H1 (cell line): ENCODE measurements at regions not wholly inside any gene's neighbourhood (a gene's known extent, or its start where the extent isn't known, plus 50 kb on each side); places are given as distances from the start of the nearest gene placed in this dataset.

ENCODE experiments used
- CTCF ChIA-PET: fragments of 300-600 bp; sonication (Branson Sonifier 250); formaldehyde crosslinking; loops from one replicate; lab custom pipeline; 2021; ENCODE audit not compliant: partially characterized antibody; lab: Charles Lee
- POLR2A ChIA-PET: fragments of 300-600 bp; sonication (Branson Sonifier 250); formaldehyde crosslinking; loops from one replicate; lab custom pipeline; 2021; ENCODE audit warnings: inconsistent platforms; ENCODE audit not compliant: partially characterized antibody; lab: Charles Lee
- DNase-seq, 2 experiments: peaks; one replicate each; pipeline versions ENCODE4 v3.0.0 to v3.0.0-alpha.2; 2010 to 2022; ENCODE audit warnings: low spot score in 2 of 2, low read depth in 1 of 2, mixed read lengths in 1 of 2
- FAIRE-seq: peaks from 2 replicates; lab custom pipeline; 2011; peaks lifted over from hg19 to GRCh38; lab: Jason Lieb, UNC
- H2AFZ ChIP-seq: 2 replicates; pipeline ENCODE4 v1.8.1; 2012; ENCODE audit warnings: low read length, inconsistent platforms
- H2AK5ac ChIP-seq: 2 replicates; pipeline ENCODE4 v1.6.1; 2013; ENCODE audit warnings: low read depth, low read length
- H2BK120ac ChIP-seq: replicated peaks from 2 replicates; pipeline ENCODE3; 2013; ENCODE audit warnings: low read depth, low read length, inconsistent platforms
- H2BK12ac ChIP-seq: 2 replicates; pipeline ENCODE4 v1.6.1; 2013; ENCODE audit warnings: low read depth, low read length
- H2BK15ac ChIP-seq: 2 replicates; pipeline ENCODE4 v1.6.1; 2013; ENCODE audit warnings: low read length
- H2BK20ac ChIP-seq: 2 replicates; pipeline ENCODE4 v1.6.1; 2013; ENCODE audit warnings: low read length
- H2BK5ac ChIP-seq: 2 replicates; pipeline ENCODE4 v1.6.1; 2013; ENCODE audit warnings: low read depth, low read length
- H3K14ac ChIP-seq: 2 replicates; pipeline ENCODE4 v1.6.1; 2013; ENCODE audit warnings: inconsistent platforms; ENCODE audit not compliant: insufficient read length
- H3K18ac ChIP-seq: 2 replicates; pipeline ENCODE4 v1.6.1; 2013; ENCODE audit warnings: low read length; ENCODE audit errors: extremely low read depth
- H3K23ac ChIP-seq: 2 replicates; pipeline ENCODE4 v1.6.1; 2013; ENCODE audit warnings: inconsistent platforms; ENCODE audit not compliant: insufficient read length
- H3K23me2 ChIP-seq: 2 replicates; pipeline ENCODE4 v1.6.1; 2013; ENCODE audit warnings: low read depth, low read length
- H3K27ac ChIP-seq: 2 replicates; pipeline ENCODE4 v1.6.1; 2011; ENCODE audit warnings: low read depth, low read length, inconsistent platforms
- H3K27me3 ChIP-seq, 4 experiments: replicated peaks in 1 of 4; 1 replicate in 1 of 4; 2 replicates in 3 of 4; pipeline versions ENCODE4 v1.6.1 to v1.8.1; 2011 to 2013; ENCODE audit warnings: low read length in 3 of 4, mild to moderate bottlenecking in 3 of 4, inconsistent platforms in 2 of 4, mixed read lengths in 2 of 4, moderate library complexity in 1 of 4; ENCODE audit not compliant: control insufficient read depth in 3 of 4, insufficient read depth in 3 of 4; ENCODE audit errors: extremely low read depth in 1 of 4
- H3K36me3 ChIP-seq, 4 experiments: 2 replicates each; pipeline versions ENCODE4 v1.6.1 to v1.8.1; 2011 to 2013; ENCODE audit warnings: mild to moderate bottlenecking in 4 of 4, low read length in 3 of 4, moderate library complexity in 2 of 4, control low read depth in 1 of 4, inconsistent platforms in 1 of 4; ENCODE audit not compliant: insufficient read depth in 4 of 4, control insufficient read depth in 2 of 4
- H3K4ac ChIP-seq: replicated peaks from 2 replicates; pipeline ENCODE3; 2013; ENCODE audit warnings: low read length, low read depth, mixed read lengths, inconsistent platforms; ENCODE audit not compliant: insufficient read length
- H3K4me1 ChIP-seq, 4 experiments: replicated peaks in 1 of 4; 1 replicate in 1 of 4; 2 replicates in 3 of 4; pipeline versions ENCODE4 v1.6.1 to v1.8.1; 2011 to 2013; ENCODE audit warnings: low read length in 3 of 4, inconsistent platforms in 2 of 4, mixed read lengths in 1 of 4; ENCODE audit not compliant: insufficient read depth in 4 of 4, control insufficient read depth in 3 of 4
- H3K4me2 ChIP-seq, 2 experiments: 2 replicates each; pipeline versions ENCODE4 v1.6.1 to v1.8.1; 2011 to 2013; ENCODE audit warnings: low read depth in 2 of 2, low read length in 2 of 2, control low read depth in 1 of 2, inconsistent platforms in 1 of 2, mild to moderate bottlenecking in 1 of 2; ENCODE audit not compliant: insufficient read depth in 1 of 2
- H3K4me3 ChIP-seq, 4 experiments: fragments of 200-600, 300-600 bp in 1 of 4; sonication (generic), shearing (Covaris generic), sonication (Bioruptor Twin) in 1 of 4; 2 replicates each; pipeline versions ENCODE4 v1.5.1 to v1.8.1; 2011 to 2016; ENCODE audit warnings: low read length in 4 of 4, low read depth in 3 of 4, control low read depth in 2 of 4, inconsistent platforms in 2 of 4, mild to moderate bottlenecking in 2 of 4, mixed read lengths in 1 of 4, moderate library complexity in 1 of 4; ENCODE audit not compliant: insufficient read depth in 2 of 4; ENCODE audit errors: extremely low read depth in 1 of 4
- H3K56ac ChIP-seq: replicated peaks from 2 replicates; pipeline ENCODE3; 2013; ENCODE audit warnings: low read depth, mild to moderate bottlenecking, mixed read lengths, low read length, inconsistent platforms; ENCODE audit not compliant: insufficient read length
- H3K79me1 ChIP-seq: 2 replicates; pipeline ENCODE4 v1.6.1; 2013; ENCODE audit warnings: low read depth, low read length, control low read depth
- H3K79me2 ChIP-seq, 2 experiments: 2 replicates each; pipeline versions ENCODE4 v1.6.1 to v1.8.1; 2012 to 2013; ENCODE audit warnings: low read length in 2 of 2, mild to moderate bottlenecking in 2 of 2, inconsistent platforms in 1 of 2; ENCODE audit not compliant: insufficient read depth in 2 of 2, control insufficient read depth in 1 of 2
- H3K9ac ChIP-seq, 4 experiments: replicated peaks in 1 of 4; 1 replicate in 1 of 4; 2 replicates in 3 of 4; pipeline versions ENCODE4 v1.6.1 to v1.8.1; 2011 to 2013; ENCODE audit warnings: low read depth in 3 of 4, low read length in 3 of 4, control low read depth in 2 of 4, mild to moderate bottlenecking in 2 of 4, moderate library complexity in 2 of 4, inconsistent platforms in 1 of 4; ENCODE audit errors: extremely low read depth in 1 of 4
- H3K9me3 ChIP-seq, 2 experiments: 2 replicates each; pipeline versions ENCODE4 v1.6.1 to v1.8.1; 2012 to 2013; ENCODE audit warnings: mild to moderate bottlenecking in 2 of 2, moderate library complexity in 2 of 2, control low read depth in 1 of 2, inconsistent platforms in 1 of 2, low read depth in 1 of 2, low read length in 1 of 2, mixed read lengths in 1 of 2; ENCODE audit not compliant: insufficient read depth in 2 of 2
- H4K20me1 ChIP-seq, 2 experiments: replicated peaks in 1 of 2; 2 replicates each; pipeline versions ENCODE3 to v1.8.1; 2011 to 2013; ENCODE audit warnings: inconsistent platforms in 2 of 2, low read length in 2 of 2, mild to moderate bottlenecking in 1 of 2; ENCODE audit not compliant: insufficient read depth in 2 of 2, control insufficient read depth in 1 of 2
- H4K5ac ChIP-seq: 2 replicates; pipeline ENCODE4 v1.6.1; 2013; ENCODE audit warnings: low read length, low read depth, mixed read lengths, inconsistent platforms; ENCODE audit not compliant: insufficient read length
- H4K8ac ChIP-seq: 2 replicates; pipeline ENCODE4 v1.8.0; 2013; ENCODE audit warnings: mild to moderate bottlenecking, moderate library complexity, low read length, inconsistent platforms; ENCODE audit not compliant: insufficient read depth; ENCODE audit errors: extremely low read depth
- H4K91ac ChIP-seq: replicated peaks from 2 replicates; pipeline ENCODE3; 2013; ENCODE audit warnings: low read length, mixed read lengths, inconsistent platforms; ENCODE audit not compliant: insufficient read length
- ATF3 ChIP-seq: IDR thresholded peaks from 2 replicates; pipeline ENCODE4 v1.6.1; 2011; ENCODE audit warnings: low read depth, mild to moderate bottlenecking, low read length; ENCODE audit not compliant: insufficient read depth
- BCL11A ChIP-seq, 2 experiments: IDR thresholded peaks; one replicate each; pipeline ENCODE4 v1.6.1; 2011; ENCODE audit warnings: low read depth in 2 of 2, low read length in 2 of 2, mild to moderate bottlenecking in 2 of 2
- CBX5 ChIP-seq: fragments of 300-800, 300-1000 bp; sonication (generic); IDR thresholded peaks from 2 replicates; pipeline ENCODE4 v1.7.1; 2016; ENCODE audit warnings: antibody characterized with exemption, low read length, low read depth
- CHD1 ChIP-seq: IDR thresholded peaks from 2 replicates; pipeline ENCODE4 v1.6.1; 2012; ENCODE audit warnings: low read depth, low read length, improper control_type of control experiment
- CTBP2 ChIP-seq: IDR thresholded peaks from 2 replicates; pipeline ENCODE4 v1.7.0; 2011; ENCODE audit warnings: borderline replicate concordance, mild to moderate bottlenecking, moderate library complexity, mixed read lengths, low read length; ENCODE audit not compliant: insufficient read depth, insufficient read length
- CTCF ChIP-seq, 3 experiments: IDR thresholded peaks; 1 replicate in 2 of 3; 2 replicates in 1 of 3; pipeline versions ENCODE4 v1.5.1 to v1.6.1; 2011; ENCODE audit warnings: low read length in 3 of 3, mild to moderate bottlenecking in 3 of 3, inconsistent platforms in 2 of 3, low read depth in 1 of 3, moderate library complexity in 1 of 3; ENCODE audit not compliant: insufficient read depth in 1 of 3; ENCODE audit errors: control extremely low read depth in 1 of 3
- HDAC6 ChIP-seq: IDR thresholded peaks from one replicate; pipeline ENCODE4 v1.7.1; 2012; ENCODE audit warnings: low read depth, mild to moderate bottlenecking, inconsistent platforms, low read length, moderate library complexity
- RNF2 ChIP-seq: fragments of 200-900, 300-1000 bp; sonication (generic); IDR thresholded peaks from 2 replicates; pipeline ENCODE4 v1.7.1; 2016; ENCODE audit warnings: borderline replicate concordance, low read depth, mild to moderate bottlenecking, antibody characterized with exemption, low read length; ENCODE audit not compliant: poor library complexity, severe bottlenecking; ENCODE audit errors: missing control alignments
- SAP30 ChIP-seq: fragments of 300-600 bp; sonication (generic); IDR thresholded peaks from 2 replicates; pipeline ENCODE4 v1.7.1; 2012; ENCODE audit warnings: low read length, moderate library complexity, mild to moderate bottlenecking, inconsistent platforms; ENCODE audit not compliant: insufficient read depth, insufficient replicate concordance
- WGBS, 2 experiments: shearing (Covaris generic) in 1 of 2; methylation state at CpG; one replicate each; pipeline versions ENCODE4 v1.1.6 to v1.1.7; 2013 to 2015; ENCODE audit warnings: low lambda C conversion rate in 2 of 2, mixed read lengths in 2 of 2, inconsistent platforms in 1 of 2, low coverage in 1 of 2, missing lambda C conversion rate in 1 of 2; ENCODE audit not compliant: insufficient replicate concordance in 2 of 2, insufficient coverage in 1 of 2, insufficient read length in 1 of 2; ENCODE audit errors: extremely low coverage in 1 of 2, missing lambda C conversion rate in 1 of 2; 5-methylcytosine and 5-hydroxymethylcytosine counted together

- H3K4me2 ChIP-seq: no peak overlapping the region
- no peak overlapping the region for H3K9ac ChIP-seq
- FAIRE-seq (no peak), DNase-seq (no peak)
- POLR2A ChIA-PET: no interaction called here
- no peaks in the 10 kb centered on the region for H4K20me1 ChIP-seq
- H3K18ac ChIP-seq: no peak overlapping the region
- H2BK5ac ChIP-seq: no peak overlapping the region
- no peak overlapping the region for H2AFZ ChIP-seq
- H2BK120ac ChIP-seq: no peak overlapping the region
- H2BK12ac ChIP-seq: no peak overlapping the region
- H3K4ac ChIP-seq: no peak overlapping the region
- no peak overlapping the region for H3K27ac ChIP-seq
- no peaks in the 10 kb centered on the region for H3K9me3 ChIP-seq
- no peaks in the 10 kb centered on the region for H3K36me3 ChIP-seq
- no peak overlapping the region for H4K91ac ChIP-seq
- no peaks in the 10 kb centered on the region; the same call in 1 of the 2 replicates for H3K23me2 ChIP-seq
- H3K4me1 ChIP-seq: no peaks in the 10 kb centered on the region; a peak in 1 of 7 replicates
- H4K5ac ChIP-seq: no peak overlapping the region
- H3K79me1 ChIP-seq: no peaks in the 10 kb centered on the region
- H3K27me3 ChIP-seq: no peaks in the 10 kb centered on the region
- no peak overlapping the region for H2AK5ac ChIP-seq
- no peak overlapping the region for H3K56ac ChIP-seq
- H3K79me2 ChIP-seq: no peaks in the 10 kb centered on the region
- no peak overlapping the region for H2BK20ac ChIP-seq
- H3K4me3 ChIP-seq: no peak overlapping the region
- H3K14ac ChIP-seq: no peak overlapping the region
- H2BK15ac ChIP-seq: no peak overlapping the region
- WGBS, 2 experiments: 94% methylated on average over 5 of the region's 5 CpGs; no CpG with 5 or more reads in 1 of the 2 experiments
- H4K8ac ChIP-seq: no peak overlapping the region
- CTCF ChIA-PET: interaction anchor here (0.7 kb wide), 1 partner anchor 291 kb away, joined by 3 read pairs; no protein-coding TSS in a partner anchor
- no peak overlapping the region for H3K23ac ChIP-seq
- TF ChIP-seq RNF2 (no peak), SAP30 (no peak), CTBP2 (no peak), BCL11A (IDR thresholded peaks at IDR 0.05; ENCODE audit: low read depth in 2 of 2, low read length in 2 of 2) (no peak), ATF3 (no peak), CHD1 (no peak), CBX5 (no peak), HDAC6 (no peak), CTCF (IDR thresholded peaks at IDR 0.05; ENCODE audit: control extremely low read depth in 1 of 3, insufficient read depth in 1 of 3, low read depth in 1 of 3, low read length in 3 of 3) (no peak)
These were observed 231.8 kb upstream of the RREB1 start for GRCh38 chr6:6875818-6876470.
